ENCODE measurements at regions not wholly inside any gene's neighbourhood (a gene's known extent, or its start where the extent isn't known, plus 50 kb on each side); places are given as distances from the start of the nearest gene placed in this dataset.
A peak's percentile ranks its signal among the peaks of the same experiment; 100 is the strongest.

DNA sequence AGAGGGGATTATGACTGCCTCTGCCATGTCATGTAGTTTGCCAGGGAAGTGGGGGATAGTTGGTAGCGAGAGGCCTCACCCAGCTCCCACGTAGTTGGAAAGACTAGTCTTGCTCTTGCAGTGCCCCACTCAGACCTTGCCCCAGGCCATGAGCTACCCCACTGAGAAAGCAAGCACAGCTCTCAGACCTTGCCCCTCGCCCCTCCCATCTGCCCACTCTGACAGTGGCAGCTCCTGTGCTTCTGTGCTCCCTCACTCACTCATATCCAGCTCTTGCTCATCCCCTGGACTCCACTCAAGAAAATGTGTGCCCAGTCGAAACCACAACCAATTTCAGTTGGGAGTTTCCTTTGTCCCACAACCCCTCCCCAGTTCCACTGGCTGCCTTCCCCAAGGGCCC is 55.5 kb upstream of the BDKRB2 start:
- no peak overlapping the region for H3K4me2 ChIP-seq (ENCODE audit: unreplicated experiment)
- peaks cover 20% of the 10 kb centered on the region for H3F3A ChIP-seq (ENCODE audit: insufficient read depth)
- TF ChIP-seq EZH2phosphoT487 (IDR thresholded peaks at IDR 0.05; ENCODE audit: insufficient read depth, low read depth) (no peak), EZH2 (IDR thresholded peaks at IDR 0.05; ENCODE audit: insufficient read depth, poor library complexity, severe bottlenecking) (no peak)
- no peak overlapping the region for H2AFZ ChIP-seq
- 71 to 78% methylated on average over 4 of the region's 4 CpGs for WGBS, 2 experiments (ENCODE audit: low coverage in 1 of 2, low lambda C conversion rate in 2 of 2, missing lambda C conversion rate in 2 of 2)
- no peak overlapping the region for H3K27ac ChIP-seq
- no peaks in the 10 kb centered on the region for H3K9me2 ChIP-seq (ENCODE audit: insufficient read depth)
- DNase-seq = peak; percentile 18
- H3K4me3 ChIP-seq = no peak overlapping the region
- peaks cover 4% of the 10 kb centered on the region for H3K9me3 ChIP-seq (ENCODE audit: low read depth)
- peaks cover 18% of the 10 kb centered on the region for H3K4me1 ChIP-seq (ENCODE audit: insufficient read depth)
- in situ Hi-C loops (cut with MboI) = no loop called here
- no peaks in the 10 kb centered on the region for H3K27me3 ChIP-seq (replicated peaks; ENCODE audit: insufficient read depth)
- H3K79me2 ChIP-seq (ENCODE audit: insufficient read depth) = no peaks in the 10 kb centered on the region
- no peaks in the 10 kb centered on the region for H3K36me3 ChIP-seq (ENCODE audit: low read depth)
- H3K9ac ChIP-seq = no peak overlapping the region
- H4K20me1 ChIP-seq (ENCODE audit: insufficient read depth) = no peaks in the 10 kb centered on the region

- H3K9me3 ChIP-seq (ENCODE audit: low read depth) = peaks cover 4% of the 10 kb centered on the region
- DNase-seq = no peak
- TF ChIP-seq EZH2 (IDR thresholded peaks at IDR 0.05; ENCODE audit: insufficient read depth, poor library complexity, severe bottlenecking) = no peak
- TF ChIP-seq EZH2phosphoT487 (IDR thresholded peaks at IDR 0.05; ENCODE audit: insufficient read depth, low read depth) = no peak
- no peak overlapping the region for H3K4me3 ChIP-seq
- no peaks in the 10 kb centered on the region for H3K36me3 ChIP-seq (ENCODE audit: low read depth)
- peaks cover 16% of the 10 kb centered on the region for H3F3A ChIP-seq (ENCODE audit: insufficient read depth)
- no peaks in the 10 kb centered on the region for H3K79me2 ChIP-seq (ENCODE audit: insufficient read depth)
- 63 to 67% methylated on average over 3 of the region's 3 CpGs for WGBS, 2 experiments (ENCODE audit: low coverage in 1 of 2, low lambda C conversion rate in 2 of 2, missing lambda C conversion rate in 2 of 2)
- peaks cover 14% of the 10 kb centered on the region for H3K4me1 ChIP-seq (ENCODE audit: insufficient read depth)
- no peaks in the 10 kb centered on the region for H3K9me2 ChIP-seq (ENCODE audit: insufficient read depth)
- H3K27me3 ChIP-seq (replicated peaks; ENCODE audit: insufficient read depth) = no peaks in the 10 kb centered on the region
- no peak overlapping the region for H3K9ac ChIP-seq
- H4K20me1 ChIP-seq (ENCODE audit: insufficient read depth) = no peaks in the 10 kb centered on the region
- H3K4me2 ChIP-seq (ENCODE audit: unreplicated experiment) = no peak overlapping the region
- in situ Hi-C loops (cut with MboI) = no loop called here
- no peak overlapping the region for H3K27ac ChIP-seq
- no peak overlapping the region for H2AFZ ChIP-seq
Observed at GRCh38 chr14:96150214-96150613, 54.4 kb upstream of the BDKRB2 start.

GRCh38 chr14:96151242-96151641 is 53.4 kb upstream of the BDKRB2 start:
- Histone ChIP-seq H3K4me1 (ENCODE audit: insufficient read depth) (peaks cover 5% of the 10 kb centered on the region), H3K4me2 (ENCODE audit: unreplicated experiment) (no peak overlapping the region), H3K9ac (no peak overlapping the region), H3K9me2 (ENCODE audit: insufficient read depth) (no peaks in the 10 kb centered on the region), H3K4me3 (no peak overlapping the region), H3K9me3 (ENCODE audit: low read depth) (peaks cover 4% of the 10 kb centered on the region), H3K36me3 (ENCODE audit: low read depth) (no peaks in the 10 kb centered on the region), H3K79me2 (ENCODE audit: insufficient read depth) (no peaks in the 10 kb centered on the region), H3F3A (ENCODE audit: insufficient read depth) (peaks cover 5% of the 10 kb centered on the region; the same call in 1 of the 2 replicates), H4K20me1 (ENCODE audit: insufficient read depth) (no peaks in the 10 kb centered on the region), H3K27ac (no peak overlapping the region), H2AFZ (no peak overlapping the region; the same call in 1 of the 2 replicates), H3K27me3 (replicated peaks; ENCODE audit: insufficient read depth) (no peaks in the 10 kb centered on the region)
- 46 to 52% methylated on average over 13 of the region's 13 CpGs for WGBS, 2 experiments (ENCODE audit: low coverage in 1 of 2, low lambda C conversion rate in 2 of 2, missing lambda C conversion rate in 2 of 2)
- DNase-seq = no peak
- no peak for TF ChIP-seq EZH2phosphoT487 (IDR thresholded peaks at IDR 0.05; ENCODE audit: insufficient read depth, low read depth)
- TF ChIP-seq EZH2 (IDR thresholded peaks at IDR 0.05; ENCODE audit: insufficient read depth, poor library complexity, severe bottlenecking) = no peak
- in situ Hi-C loops (cut with MboI) = no loop called here

- WGBS, 2 experiments (ENCODE audit: low coverage in 1 of 2, low lambda C conversion rate in 2 of 2, missing lambda C conversion rate in 2 of 2) = 62 to 65% methylated on average over 3 of the region's 3 CpGs
- no peak overlapping the region for H3K9ac ChIP-seq
- no peaks in the 10 kb centered on the region for H3K27me3 ChIP-seq (replicated peaks; ENCODE audit: insufficient read depth)
- H2AFZ ChIP-seq = no peak overlapping the region
- no peak overlapping the region for H3K4me2 ChIP-seq (ENCODE audit: unreplicated experiment)
- H3K27ac ChIP-seq = no peak overlapping the region
- DNase-seq = no peak
- no peak overlapping the region for H3K4me3 ChIP-seq
- in situ Hi-C loops (cut with MboI) = no loop called here
- peaks cover 1% of the 10 kb centered on the region for H3K9me3 ChIP-seq (ENCODE audit: low read depth)
- TF ChIP-seq EZH2 (IDR thresholded peaks at IDR 0.05; ENCODE audit: insufficient read depth, poor library complexity, severe bottlenecking) (no peak), EZH2phosphoT487 (IDR thresholded peaks at IDR 0.05; ENCODE audit: insufficient read depth, low read depth) (no peak)
- H3K9me2 ChIP-seq (ENCODE audit: insufficient read depth) = no peaks in the 10 kb centered on the region
- H3K79me2 ChIP-seq (ENCODE audit: insufficient read depth) = no peaks in the 10 kb centered on the region
- H3F3A ChIP-seq (ENCODE audit: insufficient read depth) = no peaks in the 10 kb centered on the region
- no peaks in the 10 kb centered on the region for H3K4me1 ChIP-seq (ENCODE audit: insufficient read depth)
- no peaks in the 10 kb centered on the region for H3K36me3 ChIP-seq (ENCODE audit: low read depth)
- H4K20me1 ChIP-seq (ENCODE audit: insufficient read depth) = no peaks in the 10 kb centered on the region
Observed at GRCh38 chr14:96153003-96153402, 51.6 kb upstream of the BDKRB2 start.
